Natural killer cell (primary cell): ENCODE measurements at regions not wholly inside any gene's neighbourhood (a gene's known extent, or its start where the extent isn't known, plus 50 kb on each side); places are given as distances from the start of the nearest gene placed in this dataset.
A peak's percentile ranks its signal among the peaks of the same experiment; 100 is the strongest.

ENCODE experiments used
- ATAC-seq, 3 donors: fragments of 150-1000 bp in 2 of 3; fragments of 200-7000 bp in 1 of 3; cut with Tn5 transposase; 1 replicate in 1 of 3; 2 replicates in 2 of 3; pipeline ENCODE4 v1.10.0; 2021; ENCODE audit warnings: mild to moderate bottlenecking in 2 of 3, moderate library complexity in 2 of 3
- DNase-seq, 2 donors: peaks; one replicate each; pipeline versions ENCODE4 v3.0.0 to v3.0.0-alpha.2; 2013 to 2021; ENCODE audit warnings: mixed read lengths in 1 of 2
- H3K27ac ChIP-seq: one replicate; pipeline ENCODE4 v1.5.1; 2013; ENCODE audit warnings: mild to moderate bottlenecking, low read length
- H3K27me3 ChIP-seq: one replicate; pipeline ENCODE4 v1.6.1; 2013; ENCODE audit warnings: low read length; ENCODE audit not compliant: control insufficient read depth, insufficient read depth
- H3K36me3 ChIP-seq: one replicate; pipeline ENCODE4 v1.6.1; 2013; ENCODE audit warnings: low read length; ENCODE audit not compliant: control insufficient read depth, insufficient read depth
- H3K4me1 ChIP-seq: one replicate; pipeline ENCODE4 v1.6.1; 2013; ENCODE audit warnings: low read length; ENCODE audit not compliant: control insufficient read depth, insufficient read depth
- H3K4me3 ChIP-seq: one replicate; pipeline ENCODE4 v1.5.1; 2013; ENCODE audit warnings: low read length
- H3K9me3 ChIP-seq: one replicate; pipeline ENCODE4 v1.6.1; 2013; ENCODE audit warnings: low read length; ENCODE audit not compliant: control insufficient read depth, insufficient read depth
- H3K27ac Mint-ChIP-seq, 2 donors: one replicate each; pipeline ENCODE4 v1.8.0; 2022; ENCODE audit warnings: mild to moderate bottlenecking in 2 of 2, mixed read lengths in 2 of 2, moderate library complexity in 1 of 2
- H3K27me3 Mint-ChIP-seq, 2 donors: one replicate each; pipeline ENCODE4 v1.8.0; 2022; ENCODE audit warnings: low read depth in 2 of 2, mixed read lengths in 2 of 2
- H3K36me3 Mint-ChIP-seq: one replicate; pipeline ENCODE4 v1.8.0; 2022; ENCODE audit warnings: mixed read lengths
- H3K4me1 Mint-ChIP-seq, 2 donors: one replicate each; pipeline ENCODE4 v1.8.0; 2022; ENCODE audit warnings: mixed read lengths in 2 of 2
- H3K4me3 Mint-ChIP-seq: one replicate; pipeline ENCODE4 v1.8.0; 2022; ENCODE audit warnings: mild to moderate bottlenecking, moderate library complexity, mixed read lengths
- H3K9me3 Mint-ChIP-seq, 2 donors: one replicate each; pipeline ENCODE4 v1.8.0; 2022; ENCODE audit warnings: mixed read lengths in 2 of 2
- CTCF ChIP-seq: fragments of 200-600 bp; IDR thresholded peaks from one replicate; pipeline ENCODE4 v1.8.0; 2022; ENCODE audit warnings: antibody characterized with exemption
- WGBS: methylation state at CpG from one replicate; pipeline ENCODE4 v1.1.7; 2013; ENCODE audit warnings: missing lambda C conversion rate; ENCODE audit not compliant: insufficient coverage; 5-methylcytosine and 5-hydroxymethylcytosine counted together
- intact Hi-C: fragments of 100-400 bp; cut with micrococcal nuclease; formaldehyde crosslinking; loops from one replicate; pipeline ENCODE4 v1.14.2; 2022

GRCh38 chr5:115391780-115392179, 95.3 kb upstream of the CCDC112 start:
- TF ChIP-seq CTCF = no peak
- intact Hi-C loops = no loop called here
- Mint-ChIP-seq H3K4me3 (no peak overlapping the region), H3K36me3 (no peaks in the 10 kb centered on the region), H3K4me1 (no peaks in the 10 kb centered on the region), H3K27me3 (peaks cover 0 to 6% of the 10 kb centered on the region in 2 donors), H3K27ac (no peak overlapping the region), H3K9me3 (no peaks in the 10 kb centered on the region)
- WGBS = 92% methylated on average over 5 of the region's 5 CpGs
- Histone ChIP-seq H3K36me3 (no peaks in the 10 kb centered on the region), H3K27ac (no peak overlapping the region), H3K4me3 (no peak overlapping the region), H3K27me3 (no peaks in the 10 kb centered on the region), H3K9me3 (no peaks in the 10 kb centered on the region), H3K4me1 (no peaks in the 10 kb centered on the region)
- DNase-seq = no peak
- ATAC-seq = no peak

GRCh38 chr5:115389799-115390382, 93.4 kb upstream of the CCDC112 start:
- H3K27ac ChIP-seq = no peak overlapping the region
- no peaks in the 10 kb centered on the region for H3K27me3 ChIP-seq
- no peaks in the 10 kb centered on the region for H3K4me1 ChIP-seq
- intact Hi-C loops = no loop called here
- Mint-ChIP-seq H3K4me1 (no peaks in the 10 kb centered on the region), H3K9me3 (no peaks in the 10 kb centered on the region), H3K36me3 (no peaks in the 10 kb centered on the region), H3K27me3 (peaks cover 0 to 6% of the 10 kb centered on the region in 2 donors), H3K4me3 (no peak overlapping the region), H3K27ac (no peak overlapping the region)
- 89% methylated on average over 15 of the region's 15 CpGs for WGBS
- ATAC-seq = no peak
- no peak overlapping the region for H3K4me3 ChIP-seq
- peak in 1 of 2 donors; percentile 14 for DNase-seq
- H3K9me3 ChIP-seq = no peaks in the 10 kb centered on the region
- TF ChIP-seq CTCF = no peak
- no peaks in the 10 kb centered on the region for H3K36me3 ChIP-seq

GRCh38 chr5:115389034-115389798, 92.8 kb upstream of the CCDC112 start:
- H3K36me3 Mint-ChIP-seq = no peaks in the 10 kb centered on the region
- ATAC-seq = no peak
- DNase-seq = no peak
- no peaks in the 10 kb centered on the region for H3K4me1 Mint-ChIP-seq
- H3K27me3 Mint-ChIP-seq = peaks cover 0 to 6% of the 10 kb centered on the region in 2 donors
- H3K4me1 ChIP-seq = no peaks in the 10 kb centered on the region
- H3K9me3 Mint-ChIP-seq = no peaks in the 10 kb centered on the region
- WGBS = 91% methylated on average over 7 of the region's 8 CpGs
- intact Hi-C loops = no loop called here
- H3K27me3 ChIP-seq = no peaks in the 10 kb centered on the region
- H3K36me3 ChIP-seq = no peaks in the 10 kb centered on the region
- H3K27ac ChIP-seq = no peak overlapping the region
- no peaks in the 10 kb centered on the region for H3K9me3 ChIP-seq
- TF ChIP-seq CTCF = no peak
- no peak overlapping the region for H3K27ac Mint-ChIP-seq
- no peak overlapping the region for H3K4me3 Mint-ChIP-seq
- H3K4me3 ChIP-seq = no peak overlapping the region
